HCT116 (cell line): ENCODE measurements at regions not wholly inside any gene's neighbourhood (a gene's known extent, or its start where the extent isn't known, plus 50 kb on each side); places are given as distances from the start of the nearest gene placed in this dataset.

ENCODE experiments used
- ATAC-seq: fragments of 200-7000 bp; cut with Tn5 transposase; 2 replicates; pipeline ENCODE4 v1.9.1; 2020; ENCODE audit warnings: mild to moderate bottlenecking, moderate library complexity
- BruUV-seq: library from RNA; stranded (reverse); fragments of 400-500 nt; replicated peaks from 2 replicates; lab custom pipeline; 2021; lab: Mats Ljungman, UMichigan
- CTCF ChIA-PET: fragments of 300-600 bp; sonication (Branson Sonifier 250); formaldehyde crosslinking; loops from one replicate; lab custom pipeline; 2021; ENCODE audit warnings: antibody characterized with exemption; lab: Charles Lee
- POLR2A ChIA-PET: fragments of 300-600, 350-600 bp; sonication (Branson Sonifier 250); formaldehyde crosslinking; loops from one replicate; lab custom pipeline; 2021; ENCODE audit warnings: antibody characterized with exemption; lab: Charles Lee
- RAD21 ChIA-PET, 2 experiments: fragments of 300-600 bp; sonication (Branson Sonifier 250); formaldehyde crosslinking; loops; one replicate each; lab custom pipeline; 2023; ENCODE audit warnings: low total read pairs in 2 of 2; ENCODE audit not compliant: uncharacterized antibody in 2 of 2, unreplicated experiment in 2 of 2, low non-redundant PET in 1 of 2; lab: Charles Lee
- DNase-seq: peaks from one replicate; pipeline ENCODE4 v3.0.0-alpha.2; 2010; ENCODE audit warnings: low read depth, low spot score
- H2AFZ ChIP-seq: fragments of 200-600 bp; shearing (Covaris generic), sonication (generic); 2 replicates; pipeline ENCODE4 v1.6.1; 2017; ENCODE audit warnings: low read depth, mixed run types, mixed read lengths, antibody characterized with exemption, low read length; ENCODE audit not compliant: poor library complexity, severe bottlenecking
- H3K27ac ChIP-seq: 2 replicates; pipeline ENCODE4 v1.5.1; 2012; ENCODE audit warnings: low read depth, low read length
- H3K27me3 ChIP-seq: fragments of 200-600 bp; sonication (generic); 2 replicates; pipeline ENCODE4 v1.6.1; 2016; ENCODE audit warnings: mixed run types, low read length, mixed read lengths; ENCODE audit not compliant: insufficient read depth
- H3K36me3 ChIP-seq, 2 experiments: fragments of 200-500 bp in 1 of 2; fragments of 200-600 bp in 1 of 2; sonication (Bioruptor generic) in 1 of 2; sonication (generic) in 1 of 2; 2 replicates each; pipeline versions ENCODE4 v1.5.1 to v1.6.1; 2014 to 2016; ENCODE audit warnings: low read length in 2 of 2, inconsistent platforms in 1 of 2, mixed read lengths in 1 of 2, mixed run types in 1 of 2; ENCODE audit not compliant: insufficient read depth in 2 of 2, control insufficient read depth in 1 of 2
- H3K4me1 ChIP-seq, 2 experiments: fragments of 200-600 bp in 1 of 2; sonication (generic) in 1 of 2; 2 replicates each; pipeline versions ENCODE4 v1.5.1 to v1.6.1; 2012 to 2017; ENCODE audit warnings: low read length in 2 of 2, inconsistent platforms in 1 of 2, mild to moderate bottlenecking in 1 of 2, mixed read lengths in 1 of 2, mixed run types in 1 of 2, moderate library complexity in 1 of 2; ENCODE audit not compliant: insufficient read depth in 2 of 2, control insufficient read depth in 1 of 2
- H3K4me2 ChIP-seq: fragments of 200-600 bp; sonication (generic); 2 replicates; pipeline ENCODE4 v1.6.1; 2017; ENCODE audit warnings: mixed run types, low read length, mixed read lengths
- H3K4me3 ChIP-seq, 2 experiments: fragments of 200-600 bp in 1 of 2; sonication (generic) in 1 of 2; replicated peaks in 1 of 2; 2 replicates each; pipeline ENCODE4 v1.5.1; 2011 to 2016; ENCODE audit warnings: low read length in 2 of 2, control low read depth in 1 of 2, low read depth in 1 of 2, mild to moderate bottlenecking in 1 of 2, mixed read lengths in 1 of 2, mixed run types in 1 of 2
- H3K79me2 ChIP-seq: fragments of 200-600 bp; sonication (generic); 2 replicates; pipeline ENCODE4 v1.6.1; 2017; ENCODE audit warnings: mild to moderate bottlenecking, mixed run types, low read length, moderate library complexity, mixed read lengths; ENCODE audit not compliant: insufficient read depth
- H3K9ac ChIP-seq: fragments of 200-600 bp; sonication (generic); 2 replicates; pipeline ENCODE4 v1.6.1; 2016; ENCODE audit warnings: low read length, mixed read lengths
- H3K9me2 ChIP-seq: fragments of 200-600 bp; sonication (generic), shearing (Covaris generic); 2 replicates; pipeline ENCODE4 v1.6.1; 2017; ENCODE audit warnings: mixed run types, mild to moderate bottlenecking, moderate library complexity; ENCODE audit not compliant: insufficient read depth
- H3K9me3 ChIP-seq, 2 experiments: fragments of 200-500 bp in 1 of 2; fragments of 200-600 bp in 1 of 2; sonication (Bioruptor generic) in 1 of 2; sonication (generic) in 1 of 2; 2 replicates each; pipeline ENCODE4 v1.6.1; 2014 to 2017; ENCODE audit warnings: low read length in 2 of 2, mixed read lengths in 2 of 2, inconsistent platforms in 1 of 2, low read depth in 1 of 2, mild to moderate bottlenecking in 1 of 2, mixed run types in 1 of 2, moderate library complexity in 1 of 2; ENCODE audit not compliant: control insufficient read depth in 1 of 2, insufficient read depth in 1 of 2
- H4K20me1 ChIP-seq: fragments of 200-600 bp; sonication (generic), shearing (Covaris generic); 2 replicates; pipeline ENCODE4 v1.6.1; 2017; ENCODE audit warnings: mixed run types, mild to moderate bottlenecking, moderate library complexity; ENCODE audit not compliant: insufficient read depth
- EZH2 ChIP-seq: fragments of 200-600 bp; sonication (generic); IDR thresholded peaks from 2 replicates; pipeline ENCODE4 v1.6.1; 2017; ENCODE audit warnings: antibody characterized with exemption, mixed run types
- EZH2phosphoT487 ChIP-seq: fragments of 200-600 bp; IDR thresholded peaks from 2 replicates; pipeline ENCODE4 v1.6.1; 2018; ENCODE audit warnings: antibody characterized with exemption, borderline replicate concordance
- JUND ChIP-seq: IDR thresholded peaks from 2 replicates; pipeline ENCODE4 v1.6.1; 2012
- POLR2A ChIP-seq: IDR thresholded peaks from 2 replicates; pipeline ENCODE4 v1.7.0; 2011; ENCODE audit warnings: borderline replicate concordance; ENCODE audit not compliant: insufficient read depth, insufficient read length; ENCODE audit errors: extremely low read depth
- REST ChIP-seq: IDR thresholded peaks from 2 replicates; pipeline ENCODE4 v1.6.1; 2012; ENCODE audit warnings: low read depth
- SIN3A ChIP-seq: IDR thresholded peaks from 2 replicates; pipeline ENCODE4 v1.6.1; 2012; ENCODE audit warnings: low read depth
- SP1 ChIP-seq: IDR thresholded peaks from 2 replicates; pipeline ENCODE4 v1.6.1; 2012; ENCODE audit warnings: low read depth
- ZNF274 ChIP-seq: fragments of 200-500 bp; sonication (Bioruptor generic); IDR thresholded peaks from 2 replicates; pipeline ENCODE4 v1.6.1; 2014; ENCODE audit warnings: mild to moderate bottlenecking, low read depth, low read length, inconsistent platforms
- intact Hi-C: fragments of 100-400 bp; cut with micrococcal nuclease; formaldehyde crosslinking; loops from 2 replicates; pipeline ENCODE4 v1.10.0; 2022
- TF ChIP-seq, protein P1 (sequence below), 3 experiments: fragments of 200-600 bp in 1 of 3; sonication (generic) in 1 of 3; IDR thresholded peaks in 2 of 3; conservative IDR thresholded peaks in 1 of 3; 2 replicates each; pipeline ENCODE4 v1.5.1; 2012 to 2017; ENCODE audit warnings: low read depth in 2 of 3, low read length in 2 of 3, antibody characterized with exemption in 1 of 3, borderline replicate concordance in 1 of 3, control low read depth in 1 of 3, mild to moderate bottlenecking in 1 of 3, mixed read lengths in 1 of 3, mixed run types in 1 of 3, moderate library complexity in 1 of 3; ENCODE audit not compliant: insufficient read depth in 1 of 3
- TF ChIP-seq, protein P2 (sequence below): IDR thresholded peaks from 2 replicates; pipeline ENCODE4 v1.6.1; 2012

- ChIA-PET POLR2A (no interaction called here), CTCF (no interaction called here), RAD21 (no interaction called here)
- no peaks in the 10 kb centered on the region for H3K27me3 ChIP-seq
- H3K27ac ChIP-seq = no peak overlapping the region
- H4K20me1 ChIP-seq = no peaks in the 10 kb centered on the region
- no TSS peak for BruUV-seq
- TF ChIP-seq POLR2A (no peak), EZH2phosphoT487 (no peak), SP1 (no peak)
- TF ChIP-seq, protein P1, sequence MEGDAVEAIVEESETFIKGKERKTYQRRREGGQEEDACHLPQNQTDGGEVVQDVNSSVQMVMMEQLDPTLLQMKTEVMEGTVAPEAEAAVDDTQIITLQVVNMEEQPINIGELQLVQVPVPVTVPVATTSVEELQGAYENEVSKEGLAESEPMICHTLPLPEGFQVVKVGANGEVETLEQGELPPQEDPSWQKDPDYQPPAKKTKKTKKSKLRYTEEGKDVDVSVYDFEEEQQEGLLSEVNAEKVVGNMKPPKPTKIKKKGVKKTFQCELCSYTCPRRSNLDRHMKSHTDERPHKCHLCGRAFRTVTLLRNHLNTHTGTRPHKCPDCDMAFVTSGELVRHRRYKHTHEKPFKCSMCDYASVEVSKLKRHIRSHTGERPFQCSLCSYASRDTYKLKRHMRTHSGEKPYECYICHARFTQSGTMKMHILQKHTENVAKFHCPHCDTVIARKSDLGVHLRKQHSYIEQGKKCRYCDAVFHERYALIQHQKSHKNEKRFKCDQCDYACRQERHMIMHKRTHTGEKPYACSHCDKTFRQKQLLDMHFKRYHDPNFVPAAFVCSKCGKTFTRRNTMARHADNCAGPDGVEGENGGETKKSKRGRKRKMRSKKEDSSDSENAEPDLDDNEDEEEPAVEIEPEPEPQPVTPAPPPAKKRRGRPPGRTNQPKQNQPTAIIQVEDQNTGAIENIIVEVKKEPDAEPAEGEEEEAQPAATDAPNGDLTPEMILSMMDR (IDR thresholded peaks at IDR 0.05 in 2 of 3, conservative IDR thresholded peaks at IDR 0.05 in 1 of 3; ENCODE audit: borderline replicate concordance in 1 of 3, insufficient read depth in 1 of 3, low read depth in 2 of 3, low read length in 2 of 3) = no peak
- H3K4me2 ChIP-seq = no peak overlapping the region
- intact Hi-C loops = no loop called here
- no peaks in the 10 kb centered on the region for H3K79me2 ChIP-seq
- peaks cover 3 to 6% of the 10 kb centered on the region in 2 experiments; a peak in 2 of 4 replicates for H3K9me3 ChIP-seq
- no peaks in the 10 kb centered on the region for H3K9me2 ChIP-seq
- no peak overlapping the region for H2AFZ ChIP-seq
- H3K9ac ChIP-seq = no peak overlapping the region
- ATAC-seq (no peak), DNase-seq (no peak)
- H3K4me3 ChIP-seq = no peak overlapping the region
- H3K36me3 ChIP-seq = no peaks in the 10 kb centered on the region
- no peaks in the 10 kb centered on the region for H3K4me1 ChIP-seq
Observed at GRCh38 chr18:78565240-78565639, 414.4 kb upstream of the SALL3 start.

DNA sequence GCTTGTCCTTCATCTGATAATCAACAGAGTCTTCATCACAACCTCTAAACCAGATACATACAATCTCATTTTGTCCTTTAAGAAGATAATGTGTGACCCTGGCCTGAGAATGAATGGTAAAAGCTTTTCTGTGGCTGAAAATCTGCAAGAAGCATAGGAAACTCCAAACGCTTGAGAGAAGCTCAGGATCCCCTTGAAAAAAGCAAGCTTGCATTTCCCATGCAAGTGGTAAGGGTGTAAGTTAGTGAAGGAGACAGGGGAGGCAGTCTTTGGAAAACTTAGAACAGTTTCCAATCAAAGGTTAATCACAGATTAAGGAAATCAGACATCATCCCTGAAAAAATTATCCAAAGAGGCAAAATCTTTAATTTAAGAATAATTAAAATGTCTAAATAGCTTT is 413.6 kb upstream of the SALL3 start:
- H3K79me2 ChIP-seq = no peaks in the 10 kb centered on the region
- RAD21 ChIA-PET = no interaction called here
- H3K9me3 ChIP-seq = peaks cover 3 to 6% of the 10 kb centered on the region in 2 experiments; a peak in 2 of 4 replicates

More for the DNA sequence above, 413.6 kb upstream of the SALL3 start:
- DNase-seq = no peak
- no peak overlapping the region for H3K27ac ChIP-seq
- H3K4me2 ChIP-seq = no peak overlapping the region
- ChIA-PET CTCF (no interaction called here), POLR2A (no interaction called here)
- BruUV-seq = no TSS peak
- no peak for TF ChIP-seq REST
- no peak for TF ChIP-seq ZNF274
- no peak for TF ChIP-seq EZH2phosphoT487
- TF ChIP-seq JUND = no peak
- TF ChIP-seq, protein P2, sequence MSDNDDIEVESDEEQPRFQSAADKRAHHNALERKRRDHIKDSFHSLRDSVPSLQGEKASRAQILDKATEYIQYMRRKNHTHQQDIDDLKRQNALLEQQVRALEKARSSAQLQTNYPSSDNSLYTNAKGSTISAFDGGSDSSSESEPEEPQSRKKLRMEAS = no peak
- TF ChIP-seq SIN3A = no peak
- no peak for TF ChIP-seq EZH2
- TF ChIP-seq, all 23 proteins: peak for 0
- intact Hi-C loops = no loop called here
- no peak for ATAC-seq
- Histone ChIP-seq H3K4me1 (no peaks in the 10 kb centered on the region), H2AFZ (no peak overlapping the region), H3K4me3 (no peak overlapping the region), H3K36me3 (no peaks in the 10 kb centered on the region), H3K27me3 (no peaks in the 10 kb centered on the region), H3K9me2 (no peaks in the 10 kb centered on the region), H3K9ac (no peak overlapping the region), H4K20me1 (no peaks in the 10 kb centered on the region)
